Omental fat pad (tissue), 3 donors: ENCODE measurements at regions not wholly inside any gene's neighbourhood (a gene's known extent, or its start where the extent isn't known, plus 50 kb on each side); places are given as distances from the start of the nearest gene placed in this dataset.

Source experiments
- ATAC-seq: fragments of 150-250 bp; one replicate; pipeline ENCODE4 v1.9.1; 2016; ENCODE audit warnings: mild to moderate bottlenecking, moderate library complexity; ENCODE audit not compliant: low FRiP score
- DNase-seq: peaks from one replicate; pipeline ENCODE4 v3.0.0-alpha.2; 2019; ENCODE audit warnings: low spot score
- CTCF ChIP-seq, 3 donors: fragments of 450-650 bp; IDR thresholded peaks; one replicate each; pipeline ENCODE4 v1.5.1; 2016 to 2017; ENCODE audit warnings: antibody characterized with exemption in 3 of 3, mild to moderate bottlenecking in 3 of 3, moderate library complexity in 2 of 3

- ATAC-seq (no peak), DNase-seq (no peak)
- no peak for TF ChIP-seq CTCF (IDR thresholded peaks at IDR 0.05)
Observed at GRCh38 chr5:136675769-136676168, 310.4 kb upstream of the TRPC7 start.

- DNase-seq = no peak
- ATAC-seq = no peak
- no peak for TF ChIP-seq CTCF (IDR thresholded peaks at IDR 0.05)
Observed at GRCh38 chr5:136674178-136674577, 308.8 kb upstream of the TRPC7 start.

- no peak for TF ChIP-seq CTCF (IDR thresholded peaks at IDR 0.05)
- DNase-seq (no peak), ATAC-seq (no peak)
Observed at GRCh38 chr5:136667789-136668188, 302.4 kb upstream of the TRPC7 start.

- DNase-seq = no peak
- TF ChIP-seq CTCF (IDR thresholded peaks at IDR 0.05) = no peak
- ATAC-seq = no peak
Observed at GRCh38 chr5:136666970-136667620, 301.8 kb upstream of the TRPC7 start.

- no peak for DNase-seq
- TF ChIP-seq CTCF (IDR thresholded peaks at IDR 0.05) = no peak
- ATAC-seq = no peak
Observed at GRCh38 chr5:136665331-136665730, 300.0 kb upstream of the TRPC7 start.

- no peak for TF ChIP-seq CTCF (IDR thresholded peaks at IDR 0.05)
- DNase-seq (no peak), ATAC-seq (no peak)
Observed at GRCh38 chr5:136661026-136661425, 295.7 kb upstream of the TRPC7 start.

GRCh38 chr5:136656811-136657210, 291.5 kb upstream of the TRPC7 start:
- no peak for TF ChIP-seq CTCF (IDR thresholded peaks at IDR 0.05)
- DNase-seq (no peak), ATAC-seq (no peak)
